Parathyroid adenoma (tissue), 2 donors: ENCODE measurements at regions not wholly inside any gene's neighbourhood (a gene's known extent, or its start where the extent isn't known, plus 50 kb on each side); places are given as distances from the start of the nearest gene placed in this dataset.

ENCODE experiments used
- H2AFZ ChIP-seq: fragments of 300-600 bp; sonication (generic); one replicate; pipeline ENCODE4 v1.7.0; 2017; ENCODE audit warnings: antibody characterized with exemption, mild to moderate bottlenecking
- H3K27ac ChIP-seq: fragments of 300-600 bp; sonication (generic); one replicate; pipeline ENCODE4 v1.7.0; 2017
- H3K27me3 ChIP-seq: fragments of 300-600 bp; sonication (generic); one replicate; pipeline ENCODE4 v1.7.0; 2017; ENCODE audit warnings: low read length; ENCODE audit not compliant: control insufficient read depth, insufficient read depth
- H3K36me3 ChIP-seq: fragments of 300-600 bp; sonication (generic); one replicate; pipeline ENCODE4 v1.7.0; 2017; ENCODE audit warnings: low read length; ENCODE audit not compliant: control insufficient read depth, insufficient read depth
- H3K4me1 ChIP-seq: fragments of 300-600 bp; sonication (generic); one replicate; pipeline ENCODE4 v1.7.0; 2017; ENCODE audit warnings: control low read depth
- H3K4me2 ChIP-seq: fragments of 300-600 bp; sonication (generic); one replicate; pipeline ENCODE4 v1.7.0; 2017; ENCODE audit warnings: low read length
- H3K4me3 ChIP-seq: fragments of 300-600 bp; sonication (generic); one replicate; pipeline ENCODE4 v1.7.0; 2017; ENCODE audit warnings: low read depth, low read length
- H3K79me2 ChIP-seq: fragments of 300-600 bp; sonication (generic); one replicate; pipeline ENCODE4 v1.7.0; 2017; ENCODE audit warnings: control low read depth
- H3K9ac ChIP-seq: fragments of 300-600 bp; sonication (generic); one replicate; pipeline ENCODE4 v1.7.0; 2017; ENCODE audit warnings: mild to moderate bottlenecking
- H3K9me3 ChIP-seq: fragments of 300-600 bp; sonication (generic); one replicate; pipeline ENCODE4 v1.7.0; 2017; ENCODE audit warnings: low read length; ENCODE audit not compliant: control insufficient read depth
- TF ChIP-seq, protein P1 (sequence below): fragments of 300-600 bp; sonication (generic); IDR thresholded peaks from one replicate; pipeline ENCODE4 v1.7.0; 2017; ENCODE audit warnings: antibody characterized with exemption, mild to moderate bottlenecking
- donor health status: primary hyperparathyroidism.

DNA sequence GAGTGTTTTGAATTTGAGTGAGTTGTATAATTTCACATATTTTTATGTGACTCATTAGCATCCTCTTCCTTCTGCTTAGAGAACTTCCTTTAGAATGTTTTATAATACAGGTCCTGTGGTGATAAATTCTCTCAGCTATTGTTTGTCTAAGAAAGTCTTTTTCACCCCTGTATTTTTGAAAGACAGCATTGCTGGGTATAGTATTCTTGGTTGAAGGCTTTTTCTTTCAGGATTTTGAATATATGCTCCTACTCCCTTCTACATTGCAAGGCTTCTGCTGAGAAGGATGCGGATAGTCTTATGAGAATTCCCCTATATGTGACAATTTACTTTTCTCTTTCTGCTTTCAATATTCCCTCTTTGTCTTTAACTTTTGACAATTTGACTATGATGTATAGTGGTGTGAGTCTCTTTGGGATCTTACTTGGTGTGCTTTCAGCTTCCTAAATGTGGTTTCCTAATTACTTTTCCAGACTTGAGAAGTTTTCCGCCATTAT lies 118.9 kb upstream of the HMGA2 start:
- Histone ChIP-seq H3K4me2 (no peak overlapping the region), H3K27ac (no peak overlapping the region), H3K4me3 (no peak overlapping the region), H3K9ac (no peak overlapping the region), H3K36me3 (no peaks in the 10 kb centered on the region), H3K9me3 (no peaks in the 10 kb centered on the region), H3K79me2 (no peaks in the 10 kb centered on the region), H2AFZ (no peak overlapping the region), H3K4me1 (no peaks in the 10 kb centered on the region), H3K27me3 (no peaks in the 10 kb centered on the region)
- TF ChIP-seq, protein P1, sequence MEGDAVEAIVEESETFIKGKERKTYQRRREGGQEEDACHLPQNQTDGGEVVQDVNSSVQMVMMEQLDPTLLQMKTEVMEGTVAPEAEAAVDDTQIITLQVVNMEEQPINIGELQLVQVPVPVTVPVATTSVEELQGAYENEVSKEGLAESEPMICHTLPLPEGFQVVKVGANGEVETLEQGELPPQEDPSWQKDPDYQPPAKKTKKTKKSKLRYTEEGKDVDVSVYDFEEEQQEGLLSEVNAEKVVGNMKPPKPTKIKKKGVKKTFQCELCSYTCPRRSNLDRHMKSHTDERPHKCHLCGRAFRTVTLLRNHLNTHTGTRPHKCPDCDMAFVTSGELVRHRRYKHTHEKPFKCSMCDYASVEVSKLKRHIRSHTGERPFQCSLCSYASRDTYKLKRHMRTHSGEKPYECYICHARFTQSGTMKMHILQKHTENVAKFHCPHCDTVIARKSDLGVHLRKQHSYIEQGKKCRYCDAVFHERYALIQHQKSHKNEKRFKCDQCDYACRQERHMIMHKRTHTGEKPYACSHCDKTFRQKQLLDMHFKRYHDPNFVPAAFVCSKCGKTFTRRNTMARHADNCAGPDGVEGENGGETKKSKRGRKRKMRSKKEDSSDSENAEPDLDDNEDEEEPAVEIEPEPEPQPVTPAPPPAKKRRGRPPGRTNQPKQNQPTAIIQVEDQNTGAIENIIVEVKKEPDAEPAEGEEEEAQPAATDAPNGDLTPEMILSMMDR, result no peak

DNA sequence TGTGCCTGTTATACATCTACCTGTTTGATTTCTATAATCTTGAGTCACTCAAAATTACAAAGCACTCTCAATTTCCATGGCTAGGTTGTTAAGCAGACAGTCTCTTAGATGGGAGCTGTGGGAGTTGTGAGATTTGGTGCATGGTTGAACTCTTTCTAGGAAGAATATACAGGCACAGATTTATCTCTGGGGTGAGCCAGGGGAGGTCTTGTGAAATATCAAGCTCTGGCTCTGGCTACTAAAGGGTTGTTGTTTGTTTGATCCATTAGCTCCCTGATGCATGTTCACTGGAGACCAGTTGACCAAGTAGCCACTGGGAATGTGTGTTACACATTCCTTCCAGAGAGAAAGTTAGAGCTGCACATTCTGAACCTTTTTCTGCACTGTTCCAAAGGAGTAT lies 117.2 kb upstream of the HMGA2 start:
- Histone ChIP-seq H3K36me3 (no peaks in the 10 kb centered on the region), H3K9ac (no peak overlapping the region), H2AFZ (no peak overlapping the region), H3K27me3 (no peaks in the 10 kb centered on the region), H3K27ac (no peak overlapping the region), H3K9me3 (no peaks in the 10 kb centered on the region), H3K4me1 (no peaks in the 10 kb centered on the region), H3K4me3 (no peak overlapping the region), H3K79me2 (no peaks in the 10 kb centered on the region), H3K4me2 (no peak overlapping the region)
- TF ChIP-seq, protein P1, result no peak

DNA sequence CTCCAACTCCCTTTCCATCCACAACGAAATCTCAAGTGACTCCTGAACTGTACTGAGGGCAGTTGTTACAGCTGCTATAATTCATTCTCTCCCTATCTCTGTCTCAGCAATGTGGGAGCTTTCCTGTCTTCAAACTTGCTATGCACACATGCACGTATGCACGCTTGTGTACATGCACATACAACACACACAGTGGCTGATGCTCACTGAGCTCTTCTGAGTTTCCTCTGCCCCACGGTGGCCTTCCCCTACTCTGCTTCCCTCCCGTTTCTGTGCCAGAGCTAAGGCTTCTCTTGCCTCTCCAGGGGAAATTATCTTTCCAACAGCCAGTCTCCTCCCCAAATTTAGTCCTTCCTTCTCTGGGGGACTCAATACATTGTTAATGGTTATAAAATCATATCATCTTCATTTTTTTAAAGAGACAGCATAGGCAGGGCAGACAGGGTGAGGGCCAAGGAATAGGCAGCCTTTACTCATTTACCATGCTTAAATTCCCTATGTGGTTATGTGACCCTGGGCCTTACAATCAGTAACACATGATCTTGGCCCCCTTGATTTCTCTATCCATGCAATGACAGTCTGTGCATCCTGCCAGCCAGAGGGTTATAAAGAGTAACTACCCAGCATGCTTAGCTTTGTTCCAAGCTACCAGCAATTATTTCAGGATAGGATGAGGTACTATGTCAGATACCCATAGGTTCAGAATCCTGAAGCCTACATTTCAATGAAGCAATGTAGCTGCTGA lies 111.9 kb upstream of the HMGA2 start:
- no peak overlapping the region for H3K27ac ChIP-seq
- no peaks in the 10 kb centered on the region for H3K27me3 ChIP-seq
- TF ChIP-seq, protein P1, result no peak
- no peak overlapping the region for H3K4me3 ChIP-seq
- H3K36me3 ChIP-seq, result no peaks in the 10 kb centered on the region
- no peak overlapping the region for H3K9ac ChIP-seq
- H3K4me1 ChIP-seq, result no peaks in the 10 kb centered on the region
- H3K79me2 ChIP-seq, result no peaks in the 10 kb centered on the region
- no peaks in the 10 kb centered on the region for H3K9me3 ChIP-seq
- H3K4me2 ChIP-seq, result no peak overlapping the region
- no peak overlapping the region for H2AFZ ChIP-seq

DNA sequence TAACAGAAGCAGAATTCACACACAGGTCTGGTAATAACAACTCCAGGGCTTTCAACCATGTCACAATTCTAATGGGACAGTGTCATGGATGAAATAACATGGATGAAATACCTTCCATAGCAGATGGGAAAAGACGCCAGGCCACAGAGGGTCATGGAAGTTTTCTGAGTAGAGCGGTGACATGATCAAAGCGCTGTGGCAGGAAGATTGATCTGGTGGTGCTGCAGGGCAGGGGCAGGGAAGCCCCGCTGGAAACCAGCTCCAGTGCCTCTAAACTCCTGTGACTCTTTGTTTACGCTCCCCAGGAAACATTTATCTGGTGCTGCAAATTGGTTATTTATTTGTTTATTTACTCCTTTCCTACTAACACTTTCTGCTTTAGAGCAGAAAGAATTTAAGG lies 108.3 kb upstream of the HMGA2 start:
- Histone ChIP-seq H3K27ac (no peak overlapping the region), H2AFZ (no peak overlapping the region), H3K4me1 (no peaks in the 10 kb centered on the region), H3K4me3 (no peak overlapping the region), H3K9ac (no peak overlapping the region), H3K36me3 (no peaks in the 10 kb centered on the region), H3K79me2 (no peaks in the 10 kb centered on the region), H3K27me3 (no peaks in the 10 kb centered on the region), H3K4me2 (no peak overlapping the region), H3K9me3 (no peaks in the 10 kb centered on the region)
- TF ChIP-seq, protein P1, result no peak
